Neutrophil (primary cell): ENCODE measurements at regions not wholly inside any gene's neighbourhood (a gene's known extent, or its start where the extent isn't known, plus 50 kb on each side); places are given as distances from the start of the nearest gene placed in this dataset.
"Not testable (repeated sequence)": the region's sequence is repeated elsewhere in the genome, so short reads cannot be mapped to it uniquely, and the experiment has no call there.

Experiments
- H3K27ac ChIP-seq: fragments of 200-600 bp; sonication (generic); 2 replicates; pipeline ENCODE4 v1.5.1; 2016; ENCODE audit warnings: mild to moderate bottlenecking, moderate library complexity
- H3K27me3 ChIP-seq: fragments of 200-600 bp; sonication (generic); 2 replicates; pipeline ENCODE4 v1.6.0; 2016; ENCODE audit warnings: mild to moderate bottlenecking
- H3K36me3 ChIP-seq: fragments of 200-600 bp; sonication (generic); 2 replicates; pipeline ENCODE4 v1.5.1; 2017
- H3K4me1 ChIP-seq, 2 experiments: fragments of 200-600 bp in 1 of 2; sonication (generic) in 1 of 2; 1 replicate in 1 of 2; 2 replicates in 1 of 2; pipeline versions ENCODE4 v1.5.1 to v1.6.1; 2013 to 2016; ENCODE audit warnings: low read depth in 1 of 2, low read length in 1 of 2, mild to moderate bottlenecking in 1 of 2, moderate library complexity in 1 of 2; ENCODE audit not compliant: control insufficient read depth in 1 of 2, insufficient read depth in 1 of 2
- H3K4me3 ChIP-seq, 2 experiments: fragments of 200-600 bp in 1 of 2; sonication (generic) in 1 of 2; 1 replicate in 1 of 2; 2 replicates in 1 of 2; pipeline ENCODE4 v1.5.1; 2013 to 2016; ENCODE audit warnings: low read depth in 1 of 2, low read length in 1 of 2, mild to moderate bottlenecking in 1 of 2, moderate library complexity in 1 of 2
- H3K9me3 ChIP-seq: fragments of 200-600 bp; sonication (generic); 2 replicates; pipeline ENCODE4 v1.5.1; 2016
- CTCF ChIP-seq: fragments of 200-600 bp; sonication (generic); IDR thresholded peaks from 2 replicates; pipeline ENCODE4 v1.5.1; 2016; ENCODE audit warnings: antibody characterized with exemption

DNA sequence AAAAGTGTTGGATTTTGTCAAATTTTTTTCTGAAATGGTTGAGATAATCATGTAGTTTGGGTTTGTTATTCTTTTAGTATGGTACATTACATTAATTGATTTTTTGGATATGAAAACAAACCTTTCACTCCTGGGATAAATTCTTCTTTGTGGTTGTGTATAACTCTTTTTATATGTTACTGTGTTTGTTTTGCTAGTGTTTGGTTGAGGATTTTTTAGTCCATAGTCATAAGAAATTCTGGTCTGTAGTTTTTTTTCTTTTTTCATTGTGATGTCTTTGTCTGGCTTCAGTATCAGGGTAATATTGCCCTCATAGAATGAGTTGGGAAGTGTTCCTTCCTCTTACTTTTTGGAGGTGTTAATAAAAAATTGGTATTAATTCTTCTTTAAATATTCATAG is 122.2 kb upstream of the ATXN1 start:
- TF ChIP-seq CTCF: no peak

DNA sequence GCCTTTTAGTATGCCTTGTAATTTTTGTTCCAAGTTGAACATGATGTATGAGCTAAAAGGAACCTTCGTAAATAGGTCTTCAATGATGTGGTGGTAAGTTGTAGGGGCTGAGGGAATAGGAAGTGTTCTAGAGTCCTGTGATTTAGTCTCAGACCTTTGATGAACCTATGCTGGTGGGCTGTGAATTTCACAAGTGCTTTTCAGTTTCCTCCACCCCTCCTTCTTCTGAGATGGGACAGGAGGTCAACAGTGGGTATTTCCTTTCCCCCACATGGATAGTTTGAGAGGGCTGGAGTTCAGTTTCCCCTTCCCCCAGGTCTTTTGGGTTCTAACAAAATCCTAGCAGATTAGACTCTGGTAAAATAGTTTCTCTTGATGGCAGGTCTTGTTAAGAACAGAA is 121.0 kb upstream of the ATXN1 start:
- no peaks in the 10 kb centered on the region for H3K9me3 ChIP-seq
- TF ChIP-seq CTCF: no peak
- no peaks in the 10 kb centered on the region for H3K36me3 ChIP-seq
- H3K4me1 ChIP-seq: no peaks in the 10 kb centered on the region
- H3K27me3 ChIP-seq: no peaks in the 10 kb centered on the region
- H3K27ac ChIP-seq: no peak overlapping the region
- H3K4me3 ChIP-seq: no peak overlapping the region

More for the DNA sequence above, 122.2 kb upstream of the ATXN1 start:
- Histone ChIP-seq H3K4me3 (no peak overlapping the region), H3K9me3 (no peaks in the 10 kb centered on the region), H3K36me3 (no peaks in the 10 kb centered on the region), H3K27me3 (no peaks in the 10 kb centered on the region), H3K27ac (no peak overlapping the region), H3K4me1 (no peaks in the 10 kb centered on the region)

- H3K36me3 ChIP-seq, H3K9me3 ChIP-seq, H3K4me3 ChIP-seq, H3K4me1 ChIP-seq, H3K27ac ChIP-seq: not testable (repeated sequence)
- peaks cover 17% of the 10 kb centered on the region for H3K27me3 ChIP-seq
Observed at GRCh38 chr6:16876852-16877251, 115.6 kb upstream of the ATXN1 start.

- H3K27me3 ChIP-seq: peaks cover 17% of the 10 kb centered on the region
- no peaks in the 10 kb centered on the region for H3K36me3 ChIP-seq
- H3K4me1 ChIP-seq: no peaks in the 10 kb centered on the region
- no peaks in the 10 kb centered on the region for H3K9me3 ChIP-seq
- no peak for TF ChIP-seq CTCF
- H3K27ac ChIP-seq: no peak overlapping the region
- no peak overlapping the region for H3K4me3 ChIP-seq
Observed at GRCh38 chr6:16876201-16876600, 114.9 kb upstream of the ATXN1 start.

- Histone ChIP-seq H3K36me3 (no peaks in the 10 kb centered on the region), H3K4me3 (no peak overlapping the region), H3K27ac (no peak overlapping the region), H3K4me1 (no peaks in the 10 kb centered on the region), H3K9me3 (no peaks in the 10 kb centered on the region), H3K27me3 (peaks cover 22% of the 10 kb centered on the region)
- TF ChIP-seq CTCF: no peak
Observed at GRCh38 chr6:16873698-16874097, 112.4 kb upstream of the ATXN1 start.

GRCh38 chr6:16872543-16873235 is 111.4 kb upstream of the ATXN1 start:
- Histone ChIP-seq H3K27ac (no peak overlapping the region), H3K9me3 (no peaks in the 10 kb centered on the region), H3K4me3 (no peak overlapping the region), H3K27me3 (peaks cover 25% of the 10 kb centered on the region), H3K36me3 (no peaks in the 10 kb centered on the region), H3K4me1 (no peaks in the 10 kb centered on the region)
- TF ChIP-seq CTCF: no peak
